Liver (tissue), 8 donors: ENCODE measurements at regions not wholly inside any gene's neighbourhood (a gene's known extent, or its start where the extent isn't known, plus 50 kb on each side); places are given as distances from the start of the nearest gene placed in this dataset.

ENCODE experiments used
- DNase-seq: peaks from one replicate; pipeline ENCODE4 v3.0.0-alpha.2; 2017; ENCODE audit warnings: low spot score
- H3K27ac ChIP-seq, 2 donors: one replicate each; pipeline ENCODE4 v1.7.0; 2013; ENCODE audit warnings: inconsistent platforms in 2 of 2, low read length in 2 of 2, control low read depth in 1 of 2, low read depth in 1 of 2, mild to moderate bottlenecking in 1 of 2
- H3K27me3 ChIP-seq, 4 donors: one replicate each; pipeline versions ENCODE4 v1.6.1 to v1.7.0; 2013; ENCODE audit warnings: low read length in 3 of 4, inconsistent platforms in 1 of 4, mild to moderate bottlenecking in 1 of 4, moderate library complexity in 1 of 4; ENCODE audit not compliant: control insufficient read depth in 4 of 4, insufficient read depth in 4 of 4
- H3K36me3 ChIP-seq, 4 donors: one replicate each; pipeline versions ENCODE4 v1.6.1 to v1.7.0; 2013; ENCODE audit warnings: low read length in 3 of 4, mild to moderate bottlenecking in 3 of 4, low read depth in 1 of 4, moderate library complexity in 1 of 4; ENCODE audit not compliant: control insufficient read depth in 4 of 4, insufficient read depth in 3 of 4
- H3K4me1 ChIP-seq, 4 donors: one replicate each; pipeline versions ENCODE4 v1.6.1 to v1.7.0; 2013; ENCODE audit warnings: low read length in 3 of 4, mild to moderate bottlenecking in 3 of 4, moderate library complexity in 1 of 4; ENCODE audit not compliant: control insufficient read depth in 4 of 4, insufficient read depth in 4 of 4
- H3K4me3 ChIP-seq, 3 donors: one replicate each; pipeline versions ENCODE4 v1.6.1 to v1.7.0; 2013; ENCODE audit warnings: low read length in 3 of 3, control low read depth in 1 of 3, low read depth in 1 of 3, mild to moderate bottlenecking in 1 of 3
- H3K9ac ChIP-seq, 2 donors: one replicate each; pipeline ENCODE4 v1.7.0; 2013; ENCODE audit warnings: low read length in 2 of 2, mild to moderate bottlenecking in 2 of 2, moderate library complexity in 2 of 2, control low read depth in 1 of 2, low read depth in 1 of 2
- H3K9me3 ChIP-seq, 4 donors: one replicate each; pipeline versions ENCODE4 v1.6.1 to v1.7.0; 2013; ENCODE audit warnings: low read length in 3 of 4; ENCODE audit not compliant: control insufficient read depth in 4 of 4
- ATF3 ChIP-seq: IDR thresholded peaks from 2 replicates; pipeline ENCODE4 v1.6.1; 2016; ENCODE audit warnings: antibody characterized with exemption
- CTCF ChIP-seq: fragments of 150-350 bp; IDR thresholded peaks from 2 replicates; pipeline ENCODE4 v1.5.1; 2017; ENCODE audit warnings: improper control_type of control experiment, low read depth, low read length; ENCODE audit not compliant: missing input control
- EGR1 ChIP-seq, 2 donors: IDR thresholded peaks; 2 replicates each; pipeline ENCODE4 v1.6.1; 2016 to 2018; ENCODE audit warnings: antibody characterized with exemption in 2 of 2, low read depth in 2 of 2
- FOXA1 ChIP-seq: IDR thresholded peaks from 2 replicates; pipeline ENCODE4 v1.6.1; 2016; ENCODE audit warnings: antibody characterized with exemption
- FOXA2 ChIP-seq: IDR thresholded peaks from 2 replicates; pipeline ENCODE4 v1.6.1; 2016; ENCODE audit warnings: antibody characterized with exemption
- GABPA ChIP-seq, 2 donors: IDR thresholded peaks in 1 of 2; conservative IDR thresholded peaks in 1 of 2; 2 replicates each; pipeline ENCODE4 v1.6.1; 2016; ENCODE audit warnings: antibody characterized with exemption in 2 of 2, mild to moderate bottlenecking in 1 of 2, moderate library complexity in 1 of 2
- HNF4A ChIP-seq, 2 donors: conservative IDR thresholded peaks; 2 replicates each; pipeline ENCODE4 v1.6.1; 2016; ENCODE audit warnings: antibody characterized with exemption in 2 of 2, mild to moderate bottlenecking in 2 of 2
- HNF4G ChIP-seq: IDR thresholded peaks from 2 replicates; pipeline ENCODE4 v1.6.1; 2016; ENCODE audit warnings: antibody characterized with exemption
- JUND ChIP-seq, 2 donors: IDR thresholded peaks; 2 replicates each; pipeline ENCODE4 v1.6.1; 2016; ENCODE audit warnings: antibody characterized with exemption in 2 of 2
- MAX ChIP-seq: IDR thresholded peaks from 2 replicates; pipeline ENCODE4 v1.6.1; 2016; ENCODE audit warnings: antibody characterized with exemption
- NR2F2 ChIP-seq: IDR thresholded peaks from 2 replicates; pipeline ENCODE4 v1.6.1; 2016; ENCODE audit warnings: antibody characterized with exemption
- RAD21 ChIP-seq, 2 donors: IDR thresholded peaks; 2 replicates each; pipeline ENCODE4 v1.6.1; 2016; ENCODE audit warnings: antibody characterized with exemption in 2 of 2, mild to moderate bottlenecking in 2 of 2
- REST ChIP-seq: IDR thresholded peaks from 2 replicates; pipeline ENCODE4 v1.6.1; 2016; ENCODE audit warnings: antibody characterized with exemption, mild to moderate bottlenecking
- RXRA ChIP-seq, 2 donors: IDR thresholded peaks; 2 replicates each; pipeline ENCODE4 v1.6.1; 2017 to 2018; ENCODE audit warnings: antibody characterized with exemption in 2 of 2, mild to moderate bottlenecking in 1 of 2
- TAF1 ChIP-seq: conservative IDR thresholded peaks from 2 replicates; pipeline ENCODE4 v1.6.1; 2016; ENCODE audit warnings: antibody characterized with exemption, mild to moderate bottlenecking
- YY1 ChIP-seq: IDR thresholded peaks from 2 replicates; pipeline ENCODE4 v1.6.1; 2016; ENCODE audit warnings: antibody characterized with exemption, mild to moderate bottlenecking
- ZBTB33 ChIP-seq: IDR thresholded peaks from 2 replicates; pipeline ENCODE4 v1.6.1; 2016; ENCODE audit warnings: antibody characterized with exemption
- WGBS: extraction: QIAGEN DNeasy Blood & Tissue Kit; methylation state at CpG from one replicate; pipeline ENCODE4 v1.1.7; 2013; 5-methylcytosine and 5-hydroxymethylcytosine counted together
- donor health status: healthy.
- donor health status: healthy.
- donor health status: healthy.
- donor health status: healthy.
- donor health status: healthy.

GRCh38 chr5:117945258-117945657 lies 1043.1 kb downstream of the DTWD2 start:
- WGBS = 62% methylated on average over 2 of the region's 2 CpGs
- no peaks in the 10 kb centered on the region for H3K27me3 ChIP-seq
- no peak for DNase-seq
- no peaks in the 10 kb centered on the region for H3K4me1 ChIP-seq
- H3K27ac ChIP-seq = no peak overlapping the region
- TF ChIP-seq NR2F2 = no peak
- TF ChIP-seq REST = no peak
- TF ChIP-seq FOXA1 = no peak
- TF ChIP-seq JUND (IDR thresholded peaks at IDR 0.05) = no peak
- TF ChIP-seq HNF4A (conservative IDR thresholded peaks at IDR 0.05) = no peak
- no peak for TF ChIP-seq MAX
- no peak for TF ChIP-seq RAD21 (IDR thresholded peaks at IDR 0.05)
- TF ChIP-seq HNF4G = no peak
- TF ChIP-seq EGR1 (IDR thresholded peaks at IDR 0.05; ENCODE audit: low read depth in 2 of 2) = no peak
- TF ChIP-seq ATF3 = no peak
- no peak for TF ChIP-seq GABPA (IDR thresholded peaks at IDR 0.05 in 1 of 2, conservative IDR thresholded peaks at IDR 0.05 in 1 of 2)
- no peak for TF ChIP-seq FOXA2
- TF ChIP-seq RXRA (IDR thresholded peaks at IDR 0.05) = no peak
- TF ChIP-seq CTCF = no peak
- no peak for TF ChIP-seq YY1
- no peak for TF ChIP-seq ZBTB33
- TF ChIP-seq TAF1 = no peak
- no peak overlapping the region for H3K9ac ChIP-seq
- H3K9me3 ChIP-seq = peaks cover 4 to 8% (median 5%) of the 10 kb centered on the region in 4 donors
- no peaks in the 10 kb centered on the region for H3K36me3 ChIP-seq
- no peak overlapping the region for H3K4me3 ChIP-seq

GRCh38 chr5:117943541-117943940 lies 1044.8 kb downstream of the DTWD2 start:
- H3K4me1 ChIP-seq = no peaks in the 10 kb centered on the region
- WGBS = 49% methylated on average over 3 of the region's 3 CpGs
- H3K36me3 ChIP-seq = no peaks in the 10 kb centered on the region
- no peak overlapping the region for H3K27ac ChIP-seq
- peaks cover 4 to 24% (median 10%) of the 10 kb centered on the region in 4 donors for H3K9me3 ChIP-seq
- H3K27me3 ChIP-seq = no peaks in the 10 kb centered on the region
- H3K4me3 ChIP-seq = no peak overlapping the region
- no peak for DNase-seq
- H3K9ac ChIP-seq = no peak overlapping the region
- TF ChIP-seq REST = no peak
- TF ChIP-seq ATF3 = no peak
- no peak for TF ChIP-seq RXRA (IDR thresholded peaks at IDR 0.05)
- no peak for TF ChIP-seq NR2F2
- no peak for TF ChIP-seq RAD21 (IDR thresholded peaks at IDR 0.05)
- TF ChIP-seq YY1 = no peak
- TF ChIP-seq TAF1 = no peak
- no peak for TF ChIP-seq EGR1 (IDR thresholded peaks at IDR 0.05; ENCODE audit: low read depth in 2 of 2)
- no peak for TF ChIP-seq JUND (IDR thresholded peaks at IDR 0.05)
- TF ChIP-seq CTCF = no peak
- TF ChIP-seq HNF4G = no peak
- TF ChIP-seq MAX = no peak
